ENCODE measurements at regions not wholly inside any gene's neighbourhood (a gene's known extent, or its start where the extent isn't known, plus 50 kb on each side); places are given as distances from the start of the nearest gene placed in this dataset.

DNA sequence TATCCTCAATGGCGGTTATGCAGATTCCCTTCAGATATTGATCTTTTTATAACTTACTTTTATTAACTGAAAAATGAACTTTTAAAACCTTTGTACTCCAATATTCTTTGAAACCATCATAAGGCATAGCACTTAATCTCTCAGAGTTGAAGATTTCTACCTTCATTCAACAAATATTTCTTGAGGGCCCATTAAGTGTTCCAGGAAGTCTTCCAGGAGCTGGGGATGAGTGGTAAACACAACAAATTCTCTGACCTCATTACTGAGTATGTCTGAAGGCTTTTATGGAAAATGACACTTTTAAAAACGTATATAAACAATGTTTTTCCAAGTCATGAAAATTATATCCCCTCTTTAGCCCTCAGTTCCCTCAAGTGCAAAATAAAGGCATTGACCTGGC lies 575.3 kb upstream of the IL12A start:
- DNase-seq (ENCODE audit: low spot score), result no peak
- H3K27ac ChIP-seq (ENCODE audit: low read depth, low read length, poor library complexity, severe bottlenecking), result no peak overlapping the region
- intact Hi-C loops (cut with micrococcal nuclease; ENCODE audit: unreplicated experiment), result no loop called here
- no peaks in the 10 kb centered on the region for H3K9me2 ChIP-seq (ENCODE audit: insufficient read depth, low read length)
- H2AFZ ChIP-seq (ENCODE audit: low read length), result no peak overlapping the region
- no peaks in the 10 kb centered on the region for H3K36me3 ChIP-seq (ENCODE audit: insufficient read depth, low read length)
- H4K20me1 ChIP-seq (ENCODE audit: insufficient read depth, low read length), result no peaks in the 10 kb centered on the region
- H3K4me3 ChIP-seq (ENCODE audit: low read depth, low read length, poor library complexity, severe bottlenecking), result no peak overlapping the region
- no TSS peak for BruUV-seq (replicated peaks)
- TF ChIP-seq, protein P1, sequence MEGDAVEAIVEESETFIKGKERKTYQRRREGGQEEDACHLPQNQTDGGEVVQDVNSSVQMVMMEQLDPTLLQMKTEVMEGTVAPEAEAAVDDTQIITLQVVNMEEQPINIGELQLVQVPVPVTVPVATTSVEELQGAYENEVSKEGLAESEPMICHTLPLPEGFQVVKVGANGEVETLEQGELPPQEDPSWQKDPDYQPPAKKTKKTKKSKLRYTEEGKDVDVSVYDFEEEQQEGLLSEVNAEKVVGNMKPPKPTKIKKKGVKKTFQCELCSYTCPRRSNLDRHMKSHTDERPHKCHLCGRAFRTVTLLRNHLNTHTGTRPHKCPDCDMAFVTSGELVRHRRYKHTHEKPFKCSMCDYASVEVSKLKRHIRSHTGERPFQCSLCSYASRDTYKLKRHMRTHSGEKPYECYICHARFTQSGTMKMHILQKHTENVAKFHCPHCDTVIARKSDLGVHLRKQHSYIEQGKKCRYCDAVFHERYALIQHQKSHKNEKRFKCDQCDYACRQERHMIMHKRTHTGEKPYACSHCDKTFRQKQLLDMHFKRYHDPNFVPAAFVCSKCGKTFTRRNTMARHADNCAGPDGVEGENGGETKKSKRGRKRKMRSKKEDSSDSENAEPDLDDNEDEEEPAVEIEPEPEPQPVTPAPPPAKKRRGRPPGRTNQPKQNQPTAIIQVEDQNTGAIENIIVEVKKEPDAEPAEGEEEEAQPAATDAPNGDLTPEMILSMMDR (conservative IDR thresholded peaks at IDR 0.05; ENCODE audit: low read length), result no peak
- TF ChIP-seq EZH2phosphoT487 (IDR thresholded peaks at IDR 0.05; ENCODE audit: borderline replicate concordance, low read depth, low read length), result no peak
- no peaks in the 10 kb centered on the region for H3K79me2 ChIP-seq (ENCODE audit: insufficient read depth, low read depth, low read length)
- H3K9me3 ChIP-seq (ENCODE audit: low read length), result no peaks in the 10 kb centered on the region
- H3K4me2 ChIP-seq (ENCODE audit: low read length), result no peak overlapping the region
- H3K4me1 ChIP-seq (ENCODE audit: insufficient read depth, low read length, poor library complexity, severe bottlenecking), result no peaks in the 10 kb centered on the region
- CTCF ChIA-PET (ENCODE audit: unreplicated experiment), result no interaction called here
- POLR2A ChIA-PET, result no interaction called here

DNA sequence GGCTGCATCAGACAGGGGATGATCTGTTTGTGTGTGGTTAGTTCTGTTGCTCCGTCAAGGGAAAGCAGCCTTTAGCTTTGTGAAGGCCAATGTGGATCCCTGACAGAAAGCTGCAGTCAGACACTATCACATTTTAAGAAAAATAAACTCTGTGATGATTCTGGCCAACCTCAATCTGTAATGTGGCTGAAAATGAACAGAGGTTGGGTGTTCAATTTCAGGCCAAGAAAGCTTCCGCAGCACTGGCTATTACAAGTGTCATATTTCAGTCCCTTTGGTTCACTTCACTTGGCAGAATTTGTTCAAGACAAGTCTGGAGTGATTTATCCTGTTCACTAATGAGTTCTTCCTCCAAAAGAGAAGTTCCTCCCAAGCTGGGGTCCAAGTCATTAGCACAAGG lies 571.8 kb upstream of the IL12A start:
- TF ChIP-seq, protein P1 (conservative IDR thresholded peaks at IDR 0.05; ENCODE audit: low read length), result no peak
- TF ChIP-seq EZH2phosphoT487 (IDR thresholded peaks at IDR 0.05; ENCODE audit: borderline replicate concordance, low read depth, low read length), result no peak
- no peak overlapping the region for H3K27ac ChIP-seq (ENCODE audit: low read depth, low read length, poor library complexity, severe bottlenecking)
- H4K20me1 ChIP-seq (ENCODE audit: insufficient read depth, low read length), result no peaks in the 10 kb centered on the region
- H3K9me2 ChIP-seq (ENCODE audit: insufficient read depth, low read length), result no peaks in the 10 kb centered on the region
- CTCF ChIA-PET (ENCODE audit: unreplicated experiment), result no interaction called here
- H3K36me3 ChIP-seq (ENCODE audit: insufficient read depth, low read length), result no peaks in the 10 kb centered on the region
- H3K4me3 ChIP-seq (ENCODE audit: low read depth, low read length, poor library complexity, severe bottlenecking), result no peak overlapping the region
- no peak overlapping the region for H3K4me2 ChIP-seq (ENCODE audit: low read length)
- POLR2A ChIA-PET, result no interaction called here
- H3K9me3 ChIP-seq (ENCODE audit: low read length), result no peaks in the 10 kb centered on the region
- H2AFZ ChIP-seq (ENCODE audit: low read length), result no peak overlapping the region
- DNase-seq (ENCODE audit: low spot score), result no peak
- intact Hi-C loops (cut with micrococcal nuclease; ENCODE audit: unreplicated experiment), result no loop called here
- H3K4me1 ChIP-seq (ENCODE audit: insufficient read depth, low read length, poor library complexity, severe bottlenecking), result no peaks in the 10 kb centered on the region
- no TSS peak for BruUV-seq (replicated peaks)
- no peaks in the 10 kb centered on the region for H3K79me2 ChIP-seq (ENCODE audit: insufficient read depth, low read depth, low read length)

DNA sequence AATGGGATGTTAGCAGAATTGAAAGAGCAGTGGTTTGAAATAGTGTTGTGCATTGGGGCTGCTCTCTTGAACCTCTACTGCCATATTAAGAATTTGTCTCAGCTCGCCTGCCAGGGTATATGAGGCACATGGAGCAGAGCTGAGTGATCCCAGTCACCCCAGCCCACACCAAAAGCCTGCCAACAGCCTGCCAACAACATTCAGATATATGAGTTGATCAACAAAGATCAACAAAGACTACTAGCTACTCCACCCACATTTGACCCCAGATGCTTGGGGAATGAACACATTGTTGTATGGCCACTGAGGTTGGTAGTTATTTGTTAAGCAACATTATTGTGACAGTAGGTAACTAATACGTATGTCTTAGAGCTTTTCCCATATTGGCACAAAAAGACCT lies 570.9 kb upstream of the IL12A start:
- Histone ChIP-seq H3K4me1 (ENCODE audit: insufficient read depth, low read length, poor library complexity, severe bottlenecking) (no peaks in the 10 kb centered on the region), H3K9me2 (ENCODE audit: insufficient read depth, low read length) (no peaks in the 10 kb centered on the region), H3K27ac (ENCODE audit: low read depth, low read length, poor library complexity, severe bottlenecking) (no peak overlapping the region), H3K9me3 (ENCODE audit: low read length) (no peaks in the 10 kb centered on the region), H3K4me3 (ENCODE audit: low read depth, low read length, poor library complexity, severe bottlenecking) (no peak overlapping the region), H3K79me2 (ENCODE audit: insufficient read depth, low read depth, low read length) (no peaks in the 10 kb centered on the region), H3K4me2 (ENCODE audit: low read length) (no peak overlapping the region), H2AFZ (ENCODE audit: low read length) (no peak overlapping the region), H3K36me3 (ENCODE audit: insufficient read depth, low read length) (no peaks in the 10 kb centered on the region), H4K20me1 (ENCODE audit: insufficient read depth, low read length) (no peaks in the 10 kb centered on the region)
- intact Hi-C loops (cut with micrococcal nuclease; ENCODE audit: unreplicated experiment), result no loop called here
- ChIA-PET CTCF (ENCODE audit: unreplicated experiment) (no interaction called here), POLR2A (no interaction called here)
- no peak for TF ChIP-seq EZH2phosphoT487 (IDR thresholded peaks at IDR 0.05; ENCODE audit: borderline replicate concordance, low read depth, low read length)
- TF ChIP-seq, protein P1 (conservative IDR thresholded peaks at IDR 0.05; ENCODE audit: low read length), result no peak
- no peak for DNase-seq (ENCODE audit: low spot score)
- BruUV-seq (replicated peaks), result no TSS peak

All from OCI-LY7 (cell line).